ENCODE measurements at regions not wholly inside any gene's neighbourhood (a gene's known extent, or its start where the extent isn't known, plus 50 kb on each side); places are given as distances from the start of the nearest gene placed in this dataset.
A peak's percentile ranks its signal among the peaks of the same experiment; 100 is the strongest.

DNA sequence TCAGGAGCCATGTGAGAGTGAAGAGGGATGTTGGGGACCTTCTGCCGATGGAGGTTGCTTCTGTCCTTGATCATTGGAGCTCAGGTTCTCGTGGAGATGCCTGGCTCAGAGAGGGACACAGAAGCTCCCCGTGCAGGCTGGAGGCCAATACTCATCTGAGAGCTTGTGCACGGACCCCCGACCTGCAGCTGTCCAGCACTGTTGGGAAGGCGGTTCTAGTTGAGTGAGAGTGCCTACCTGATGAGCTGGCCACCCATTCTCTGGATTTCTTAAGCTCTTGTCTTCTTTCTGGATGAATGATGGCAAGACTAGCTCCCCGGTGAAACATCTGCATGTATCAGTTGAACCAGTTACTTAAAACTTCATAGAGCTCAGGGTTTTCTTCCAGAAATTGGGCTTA, 247.6 kb upstream of the MKI67 start:
- no peaks in the 10 kb centered on the region for H3K27me3 ChIP-seq (ENCODE audit: control insufficient read depth, insufficient read depth)
- intact Hi-C loops (cut with DNase I) = no loop called here
- no peak overlapping the region for H3K4me3 ChIP-seq (ENCODE audit: low read length)
- no peak for DNase-seq
- no peak for ATAC-seq
- WGBS = 85% methylated on average over 7 of the region's 7 CpGs
- no peaks in the 10 kb centered on the region for H3K4me1 ChIP-seq (ENCODE audit: control insufficient read depth, insufficient read depth, low read length)
- H3K27ac ChIP-seq (ENCODE audit: low read length) = no peak overlapping the region
- no peaks in the 10 kb centered on the region for H3K9me3 ChIP-seq (ENCODE audit: control insufficient read depth, low read length)

DNA sequence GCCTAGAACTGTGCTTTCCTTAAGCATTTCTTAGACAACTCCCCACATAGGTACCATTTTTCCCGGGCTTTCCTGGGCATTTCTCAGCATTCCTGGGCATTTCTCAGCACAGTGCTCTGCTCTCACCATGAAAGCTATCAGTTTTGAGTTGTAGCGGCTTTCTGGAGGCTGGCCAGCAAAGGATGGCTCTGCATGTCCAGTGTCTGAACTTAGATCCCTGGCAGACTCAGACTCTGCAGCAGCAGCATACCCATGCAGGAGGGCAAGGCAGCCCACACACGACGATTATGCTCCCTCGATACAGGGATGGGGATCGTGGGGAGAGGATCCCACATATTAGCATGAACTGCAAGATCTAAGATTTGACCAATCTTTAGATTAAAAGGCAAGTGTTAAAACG, 248.9 kb upstream of the MKI67 start:
- Histone ChIP-seq H3K4me3 (ENCODE audit: low read length) (no peak overlapping the region), H3K4me1 (ENCODE audit: control insufficient read depth, insufficient read depth, low read length) (no peaks in the 10 kb centered on the region), H3K9me3 (ENCODE audit: control insufficient read depth, low read length) (no peaks in the 10 kb centered on the region), H3K27ac (ENCODE audit: low read length) (no peak overlapping the region), H3K27me3 (ENCODE audit: control insufficient read depth, insufficient read depth) (no peaks in the 10 kb centered on the region)
- no peak for ATAC-seq
- peak in 2 of 3 donors; percentile 59 to 67 for DNase-seq
- intact Hi-C loops (cut with DNase I) = no loop called here
- 60% methylated on average over 7 of the region's 7 CpGs for WGBS

DNA sequence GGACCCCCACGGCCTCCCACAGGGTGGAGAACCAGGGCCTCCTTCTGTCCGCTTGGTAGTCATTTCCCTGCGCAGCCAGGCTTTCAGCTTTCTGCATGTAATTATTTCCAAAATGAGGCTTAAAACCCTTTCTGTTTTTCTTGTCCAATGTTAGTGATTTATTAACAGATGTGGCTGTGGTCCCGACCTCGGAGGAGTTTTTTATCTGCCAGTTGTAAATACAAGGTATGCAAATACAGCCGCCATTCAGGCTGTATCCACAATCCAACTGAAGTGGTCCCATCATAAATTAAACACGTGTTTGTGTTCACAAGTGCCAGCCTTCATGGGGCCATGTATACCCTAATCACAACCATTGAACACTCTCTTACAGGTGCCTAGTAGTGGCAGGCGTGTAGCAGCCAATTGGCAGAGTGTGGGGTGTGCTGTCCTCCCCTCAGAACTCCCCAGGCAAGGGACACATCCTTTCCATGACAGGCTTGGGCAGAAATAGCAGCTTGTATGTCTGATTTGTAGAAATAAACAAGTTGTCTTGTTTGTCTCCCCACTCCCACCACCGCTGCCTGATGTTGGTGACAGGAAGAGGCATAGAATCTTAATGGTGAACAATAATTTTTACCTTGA, 251.3 kb upstream of the MKI67 start:
- ATAC-seq (peak in 1 of 2 donors; percentile 61), DNase-seq (no peak)
- Histone ChIP-seq H3K27me3 (ENCODE audit: control insufficient read depth, insufficient read depth) (no peaks in the 10 kb centered on the region), H3K4me3 (ENCODE audit: low read length) (no peak overlapping the region), H3K27ac (ENCODE audit: low read length) (peak overlapping the region; percentile 87), H3K9me3 (ENCODE audit: control insufficient read depth, low read length) (no peaks in the 10 kb centered on the region), H3K4me1 (ENCODE audit: control insufficient read depth, insufficient read depth, low read length) (no peaks in the 10 kb centered on the region)
- intact Hi-C loops (cut with DNase I) = no loop called here
- WGBS = 74% methylated on average over 9 of the region's 9 CpGs

DNA sequence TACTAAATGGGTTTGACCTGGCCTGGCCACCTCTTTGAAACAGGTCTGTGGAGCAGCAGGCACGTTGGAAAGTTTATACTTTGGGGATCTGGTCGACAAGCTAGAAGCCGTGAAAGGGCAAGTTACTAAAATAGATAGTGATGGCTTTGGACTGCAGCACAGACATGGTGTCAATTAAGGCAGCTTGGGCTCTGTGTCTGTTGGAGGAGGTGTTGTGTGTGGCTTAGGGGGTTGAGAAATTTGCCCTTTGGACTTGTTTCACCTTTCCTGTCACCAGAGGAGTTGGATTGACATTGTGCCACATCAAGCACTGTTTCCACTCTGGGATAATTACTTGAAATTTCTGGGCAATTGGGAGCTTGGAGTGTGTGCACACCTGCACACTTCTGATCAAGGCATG, 251.8 kb upstream of the MKI67 start:
- intact Hi-C loops (cut with DNase I) = no loop called here
- WGBS = 46% methylated on average over 3 of the region's 3 CpGs
- DNase-seq = no peak
- ATAC-seq = peak; percentile 72 to 80
- Histone ChIP-seq H3K27me3 (ENCODE audit: control insufficient read depth, insufficient read depth) (no peaks in the 10 kb centered on the region), H3K27ac (ENCODE audit: low read length) (peak overlapping the region; percentile 87), H3K4me1 (ENCODE audit: control insufficient read depth, insufficient read depth, low read length) (no peaks in the 10 kb centered on the region), H3K9me3 (ENCODE audit: control insufficient read depth, low read length) (no peaks in the 10 kb centered on the region), H3K4me3 (ENCODE audit: low read length) (no peak overlapping the region)

DNA sequence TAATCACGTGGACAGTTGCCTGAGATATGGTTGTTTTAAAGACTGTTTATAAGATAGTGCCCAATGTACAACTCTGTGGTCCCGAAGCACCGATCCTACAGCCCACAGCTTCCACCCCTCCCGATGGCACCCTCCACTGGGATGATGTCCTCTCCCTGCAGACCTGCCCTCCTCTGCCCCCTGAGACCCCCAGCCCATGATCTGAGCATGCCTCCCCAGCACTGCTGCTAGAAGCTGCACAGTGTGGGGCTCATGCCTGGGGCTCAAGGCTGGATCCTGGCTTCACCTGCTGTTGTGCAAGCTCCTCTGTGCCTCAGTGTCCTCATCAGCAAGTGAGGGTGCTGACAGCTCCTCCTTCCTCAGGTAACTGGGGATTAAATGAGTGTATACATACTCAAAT, 254.7 kb upstream of the MKI67 start:
- Histone ChIP-seq H3K27ac (ENCODE audit: low read length) (no peak overlapping the region), H3K9me3 (ENCODE audit: control insufficient read depth, low read length) (no peaks in the 10 kb centered on the region), H3K4me3 (ENCODE audit: low read length) (no peak overlapping the region), H3K27me3 (ENCODE audit: control insufficient read depth, insufficient read depth) (no peaks in the 10 kb centered on the region), H3K4me1 (ENCODE audit: control insufficient read depth, insufficient read depth, low read length) (no peaks in the 10 kb centered on the region)
- 77% methylated on average over 4 of the region's 4 CpGs for WGBS
- ATAC-seq (no peak), DNase-seq (no peak)
- intact Hi-C loops (cut with DNase I) = no loop called here

DNA sequence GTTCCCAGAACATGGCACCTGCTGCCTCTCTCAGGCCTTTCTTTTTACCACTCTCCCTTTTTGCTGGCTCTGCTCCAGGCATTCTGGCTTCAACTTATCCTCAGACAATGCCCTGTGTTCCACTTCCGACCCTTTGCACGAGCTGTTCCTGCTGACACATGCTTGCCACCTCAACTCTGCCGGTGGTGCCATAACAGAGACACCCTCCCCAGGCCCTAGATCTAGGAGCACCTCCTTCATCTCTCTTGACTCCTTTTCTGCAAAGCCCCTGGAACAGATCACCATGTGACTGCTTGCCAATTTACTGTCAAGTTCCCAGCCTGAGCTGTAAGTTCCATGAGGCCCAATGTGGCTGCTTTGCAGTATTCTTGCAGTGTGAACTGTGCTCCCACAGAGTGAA, 256.0 kb upstream of the MKI67 start:
- DNase-seq (peak in 1 of 3 donors; percentile 23), ATAC-seq (peak; percentile 53 to 67)
- 32% methylated on average over 3 of the region's 3 CpGs for WGBS
- Histone ChIP-seq H3K27ac (ENCODE audit: low read length) (peak overlapping the region; percentile 56), H3K4me3 (ENCODE audit: low read length) (no peak overlapping the region), H3K27me3 (ENCODE audit: control insufficient read depth, insufficient read depth) (no peaks in the 10 kb centered on the region), H3K4me1 (ENCODE audit: control insufficient read depth, insufficient read depth, low read length) (no peaks in the 10 kb centered on the region), H3K9me3 (ENCODE audit: control insufficient read depth, low read length) (no peaks in the 10 kb centered on the region)
- intact Hi-C loops (cut with DNase I) = no loop called here

DNA sequence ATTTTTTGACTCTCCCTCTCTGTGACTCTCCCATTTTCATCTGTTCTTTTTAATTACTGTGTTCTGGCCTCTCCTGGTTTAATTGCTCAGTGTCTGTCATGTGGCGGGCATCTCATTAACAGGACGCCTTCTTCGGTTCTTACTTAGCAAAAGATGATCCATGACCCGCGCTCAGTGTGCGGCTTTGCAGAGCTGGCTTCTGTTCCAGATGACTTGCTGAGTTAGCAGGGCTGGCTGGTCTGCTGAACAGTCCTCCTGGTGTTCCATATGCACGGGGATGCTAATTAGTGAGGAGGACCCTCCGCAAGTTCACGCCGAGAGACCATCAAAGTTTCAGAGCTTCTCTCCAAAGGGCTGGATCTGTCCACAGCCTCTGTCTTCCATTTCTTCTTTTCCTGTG, 258.6 kb upstream of the MKI67 start:
- DNase-seq (no peak), ATAC-seq (no peak)
- intact Hi-C loops (cut with DNase I) = no loop called here
- Histone ChIP-seq H3K9me3 (ENCODE audit: control insufficient read depth, low read length) (no peaks in the 10 kb centered on the region), H3K4me3 (ENCODE audit: low read length) (no peak overlapping the region), H3K27me3 (ENCODE audit: control insufficient read depth, insufficient read depth) (no peaks in the 10 kb centered on the region), H3K4me1 (ENCODE audit: control insufficient read depth, insufficient read depth, low read length) (no peaks in the 10 kb centered on the region), H3K27ac (ENCODE audit: low read length) (no peak overlapping the region)
- WGBS = 95% methylated on average over 10 of the region's 10 CpGs

DNA sequence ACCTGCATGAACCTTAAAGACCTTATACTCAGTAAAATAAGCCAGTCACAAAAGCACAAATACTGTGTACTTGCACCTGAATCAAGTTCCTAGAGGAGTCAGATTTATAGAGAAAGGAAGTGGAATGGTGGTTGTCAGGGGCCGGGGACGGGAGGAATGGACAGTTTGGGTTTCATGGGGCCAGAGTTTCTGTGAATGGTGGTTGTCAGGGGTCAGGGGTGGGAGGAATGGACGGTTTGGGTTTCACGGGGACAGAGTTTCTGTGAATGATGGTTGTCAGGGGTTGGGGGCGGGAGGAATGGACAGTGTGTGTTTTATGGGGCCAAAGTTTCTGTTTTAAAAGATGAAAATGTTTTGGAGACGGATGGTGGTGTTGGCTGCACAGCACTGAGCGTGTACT, 260.0 kb upstream of the MKI67 start:
- Histone ChIP-seq H3K4me1 (ENCODE audit: control insufficient read depth, insufficient read depth, low read length) (no peaks in the 10 kb centered on the region), H3K4me3 (ENCODE audit: low read length) (no peak overlapping the region), H3K27ac (ENCODE audit: low read length) (no peak overlapping the region), H3K27me3 (ENCODE audit: control insufficient read depth, insufficient read depth) (no peaks in the 10 kb centered on the region), H3K9me3 (ENCODE audit: control insufficient read depth, low read length) (no peaks in the 10 kb centered on the region)
- WGBS = 84% methylated on average over 7 of the region's 7 CpGs
- no peak for DNase-seq
- intact Hi-C loops (cut with DNase I) = no loop called here
- no peak for ATAC-seq

DNA sequence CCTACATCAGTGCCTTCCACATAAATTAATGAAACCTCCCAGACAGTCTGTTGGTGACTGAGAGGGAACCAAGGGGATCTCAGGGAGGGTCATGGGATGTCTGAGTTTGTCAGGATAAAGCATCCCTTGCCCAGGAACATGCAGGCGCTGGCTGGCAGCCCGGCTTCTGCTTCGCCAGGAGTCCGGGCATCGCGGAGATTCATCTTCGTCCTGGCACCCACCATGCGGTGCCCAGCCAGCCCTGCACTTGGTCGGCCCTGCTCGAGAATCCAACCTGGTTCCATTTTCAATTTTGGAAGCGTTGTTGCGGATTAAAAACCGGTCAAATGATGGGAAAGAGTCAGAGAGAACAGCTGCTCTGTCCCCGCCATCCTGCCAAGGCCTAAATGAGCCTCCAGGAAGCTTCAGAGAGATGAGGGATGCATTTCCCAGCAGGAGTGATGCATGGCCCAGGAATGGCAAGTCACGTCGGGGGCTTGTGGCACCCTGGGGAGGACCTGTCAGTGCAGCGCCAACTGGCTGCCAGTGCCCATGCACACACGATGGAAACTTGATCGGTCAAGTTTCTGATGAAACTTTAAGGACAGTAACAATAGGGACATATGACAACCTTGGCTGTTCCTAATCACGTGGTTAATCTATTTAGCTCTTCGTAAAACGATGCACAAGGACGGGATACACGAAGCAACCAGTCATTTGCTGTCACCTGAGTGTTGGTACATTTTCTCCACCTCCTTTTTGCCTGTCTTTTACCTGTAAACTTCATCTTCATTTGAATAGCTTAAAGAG, 260.8 kb upstream of the MKI67 start:
- no peaks in the 10 kb centered on the region for H3K27me3 ChIP-seq (ENCODE audit: control insufficient read depth, insufficient read depth)
- intact Hi-C loops (cut with DNase I) = no loop called here
- H3K27ac ChIP-seq (ENCODE audit: low read length) = no peak overlapping the region
- ATAC-seq (no peak), DNase-seq (no peak)
- 89% methylated on average over 24 of the region's 24 CpGs for WGBS
- no peak overlapping the region for H3K4me3 ChIP-seq (ENCODE audit: low read length)
- H3K9me3 ChIP-seq (ENCODE audit: control insufficient read depth, low read length) = no peaks in the 10 kb centered on the region
- no peaks in the 10 kb centered on the region for H3K4me1 ChIP-seq (ENCODE audit: control insufficient read depth, insufficient read depth, low read length)

DNA sequence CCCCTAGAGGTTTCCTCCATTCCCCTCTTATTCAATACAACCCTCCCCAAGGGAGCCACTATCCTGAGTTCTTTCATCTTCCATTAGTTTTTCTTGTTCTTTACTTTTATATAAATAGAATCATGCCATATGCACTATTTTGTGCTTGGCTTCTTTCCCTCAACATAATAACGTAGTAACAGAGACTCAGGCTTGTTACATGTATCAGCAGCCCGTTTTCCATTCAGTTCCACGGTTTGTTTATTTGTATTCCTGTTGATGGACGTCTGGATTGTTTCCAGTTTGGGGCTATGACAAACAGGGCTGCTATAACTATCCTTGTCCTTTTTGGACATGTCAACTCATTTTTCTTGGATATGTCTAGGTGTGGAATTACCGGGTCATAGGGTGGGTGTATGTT, 264.4 kb upstream of the MKI67 start:
- intact Hi-C loops (cut with DNase I) = no loop called here
- DNase-seq = no peak
- no peak for ATAC-seq
- Histone ChIP-seq H3K9me3 (ENCODE audit: control insufficient read depth, low read length) (no peaks in the 10 kb centered on the region), H3K4me3 (ENCODE audit: low read length) (no peak overlapping the region), H3K27me3 (ENCODE audit: control insufficient read depth, insufficient read depth) (no peaks in the 10 kb centered on the region), H3K27ac (ENCODE audit: low read length) (no peak overlapping the region), H3K4me1 (ENCODE audit: control insufficient read depth, insufficient read depth, low read length) (no peaks in the 10 kb centered on the region)
- WGBS = 24% methylated on average over 5 of the region's 5 CpGs

DNA sequence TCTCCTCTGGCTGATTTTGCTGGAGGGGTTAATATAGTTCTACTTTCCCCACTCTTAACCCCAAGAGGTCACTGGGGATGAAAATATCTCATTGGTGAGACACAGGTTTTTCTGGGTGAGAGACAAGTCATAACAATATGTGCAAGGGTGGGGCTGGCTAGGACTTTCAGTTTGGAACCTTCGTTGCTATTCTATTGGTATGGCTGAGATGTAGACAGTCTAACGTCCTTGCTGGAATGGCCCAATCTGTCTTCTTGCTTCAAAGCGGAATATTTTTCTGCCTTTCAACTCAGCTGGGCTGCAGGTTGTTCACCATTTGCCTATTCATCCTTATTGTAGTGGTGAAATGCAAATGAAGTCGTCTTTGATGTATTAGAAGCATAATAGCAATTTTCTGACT, 267.3 kb upstream of the MKI67 start:
- 65% methylated on average over 4 of the region's 4 CpGs for WGBS

More for the DNA sequence above, 267.3 kb upstream of the MKI67 start:
- ATAC-seq (no peak), DNase-seq (no peak)
- Histone ChIP-seq H3K4me3 (ENCODE audit: low read length) (no peak overlapping the region), H3K9me3 (ENCODE audit: control insufficient read depth, low read length) (no peaks in the 10 kb centered on the region), H3K27me3 (ENCODE audit: control insufficient read depth, insufficient read depth) (no peaks in the 10 kb centered on the region), H3K27ac (ENCODE audit: low read length) (no peak overlapping the region), H3K4me1 (ENCODE audit: control insufficient read depth, insufficient read depth, low read length) (no peaks in the 10 kb centered on the region)
- intact Hi-C loops (cut with DNase I) = no loop called here
